SIG-M5 (cell line): ENCODE measurements at regions not wholly inside any gene's neighbourhood (a gene's known extent, or its start where the extent isn't known, plus 50 kb on each side); places are given as distances from the start of the nearest gene placed in this dataset.
A peak's percentile ranks its signal among the peaks of the same experiment; 100 is the strongest.
"Not testable (repeated sequence)": the region's sequence is repeated elsewhere in the genome, so short reads cannot be mapped to it uniquely, and the experiment has no call there.

Source experiments
- DNase-seq: peaks from one replicate; lab custom pipeline; 2025; lab: John Stamatoyannopoulos, UW

DNA sequence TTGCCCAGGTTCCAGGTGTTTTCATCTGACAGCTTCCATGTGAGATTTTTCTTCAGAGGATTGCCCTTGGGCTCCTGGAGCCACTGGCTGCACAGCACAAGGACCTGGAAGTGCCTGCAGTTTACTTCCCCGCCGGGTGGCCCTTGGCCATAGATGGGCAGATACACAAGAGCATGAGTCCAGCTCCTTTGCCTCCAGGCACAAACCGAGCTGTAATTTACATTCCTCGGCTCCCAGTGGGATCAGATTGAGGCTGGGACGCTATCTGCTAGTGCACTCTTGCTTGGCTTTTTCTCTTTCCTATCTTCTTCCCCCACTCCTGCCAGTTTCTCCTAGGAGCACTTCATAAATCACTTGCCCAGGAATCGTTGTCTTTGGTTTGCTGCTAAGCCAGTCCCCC lies 85.4 kb upstream of the RALY start:
- DNase-seq = no peak

DNA sequence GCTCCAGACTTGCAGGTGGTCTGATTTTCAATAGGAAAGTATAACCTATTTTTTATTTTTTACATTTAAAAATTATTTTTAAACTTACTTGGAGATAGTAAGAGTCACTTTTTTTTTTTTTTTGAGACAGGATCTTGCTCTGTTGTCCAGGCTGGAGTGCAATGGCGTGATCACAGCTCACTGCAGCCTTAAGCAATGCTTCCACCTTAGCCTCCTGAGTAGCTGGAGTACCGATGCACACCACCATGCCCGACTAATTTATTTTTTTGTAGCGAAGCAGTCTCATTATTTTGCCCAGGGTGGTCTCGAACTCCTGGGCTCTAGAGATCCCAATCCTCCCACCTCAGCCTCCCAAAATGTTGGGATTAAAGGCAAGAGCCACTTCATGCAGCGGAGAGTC lies 84.8 kb upstream of the RALY start:
- DNase-seq = no peak

DNA sequence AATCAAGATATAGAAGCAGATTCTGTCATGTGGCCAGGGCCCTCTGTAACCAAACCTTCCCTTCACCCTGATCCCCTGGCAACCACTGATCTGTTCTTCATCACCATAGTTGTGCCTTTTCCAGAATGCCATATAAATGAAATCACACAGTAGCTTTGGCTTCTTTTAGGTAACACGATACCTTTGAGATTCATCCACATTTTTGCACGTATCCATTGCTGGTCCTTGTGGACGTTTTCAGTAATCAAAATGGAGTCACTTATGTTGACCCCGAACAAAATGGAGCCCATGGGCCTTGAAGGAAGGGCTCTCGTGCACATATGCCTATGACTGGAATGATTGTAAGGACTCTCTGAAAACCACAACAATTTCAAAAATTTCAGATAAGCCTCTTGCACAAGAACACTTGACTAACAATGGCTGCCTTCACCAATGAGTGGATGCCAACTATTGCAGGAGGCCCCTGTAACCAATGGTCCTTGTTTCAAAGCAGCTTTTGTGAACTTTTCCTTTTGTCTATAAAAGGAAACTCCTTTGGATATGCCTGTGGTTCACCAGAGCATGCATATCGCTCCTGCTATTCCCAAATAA lies 84.3 kb upstream of the RALY start:
- no peak for DNase-seq

DNA sequence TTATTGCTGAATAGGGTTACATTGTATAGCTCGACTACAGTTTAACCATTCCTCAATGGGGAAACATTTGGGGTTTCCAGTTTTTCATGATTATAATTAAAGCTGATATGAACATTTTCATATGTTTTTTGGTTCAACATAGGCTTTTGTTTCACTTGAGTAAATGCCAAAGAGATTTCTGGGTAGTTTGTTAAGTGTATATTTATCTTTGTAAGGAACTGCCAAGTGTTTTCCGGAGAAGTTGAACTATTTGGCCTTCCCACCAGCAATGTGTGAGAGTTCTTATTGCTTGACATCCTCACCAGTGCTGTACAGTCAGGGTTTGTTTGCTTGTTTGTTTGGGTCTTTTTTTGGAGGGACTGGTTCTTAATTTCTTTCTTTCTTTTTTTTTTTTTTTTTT lies 83.7 kb upstream of the RALY start:
- no peak for DNase-seq

DNA sequence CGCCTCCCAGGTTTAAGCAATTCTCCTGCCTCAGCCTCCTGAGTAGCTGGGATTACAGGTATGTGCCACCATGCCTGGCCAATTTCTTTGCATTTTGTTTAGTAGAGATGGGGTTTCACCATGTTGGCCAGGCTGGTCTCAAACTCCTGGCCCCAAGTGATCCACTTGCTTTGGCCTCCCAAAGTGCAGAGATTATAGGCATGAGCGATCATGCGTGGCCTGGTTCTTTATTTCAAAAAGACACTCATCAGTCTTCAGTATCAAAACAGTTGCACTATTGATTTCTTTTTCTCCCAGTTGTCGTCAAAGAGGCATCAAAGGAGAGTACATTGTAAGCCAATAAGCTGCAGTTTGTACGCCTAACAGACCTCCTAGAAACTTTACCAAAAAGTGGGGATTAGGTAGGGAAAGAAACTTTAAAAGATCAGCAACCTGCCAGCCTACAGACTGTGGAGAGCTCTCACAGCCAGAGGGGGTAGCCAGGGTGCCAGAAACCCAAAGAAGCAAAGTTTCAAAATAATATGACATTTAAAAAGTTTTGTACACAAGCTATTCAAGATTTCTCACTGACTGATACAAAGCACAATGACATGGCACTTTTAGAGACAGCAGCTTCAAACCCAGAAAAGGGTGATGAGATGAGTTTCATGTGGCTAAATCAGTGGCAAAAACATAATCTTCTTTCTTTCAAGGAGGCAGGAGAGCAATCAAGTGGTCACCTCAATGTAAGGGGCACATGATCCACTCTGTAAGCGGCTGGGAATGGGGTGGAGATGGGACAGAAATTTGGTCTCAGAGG lies 83.0 kb upstream of the RALY start:
- DNase-seq = no peak

DNA sequence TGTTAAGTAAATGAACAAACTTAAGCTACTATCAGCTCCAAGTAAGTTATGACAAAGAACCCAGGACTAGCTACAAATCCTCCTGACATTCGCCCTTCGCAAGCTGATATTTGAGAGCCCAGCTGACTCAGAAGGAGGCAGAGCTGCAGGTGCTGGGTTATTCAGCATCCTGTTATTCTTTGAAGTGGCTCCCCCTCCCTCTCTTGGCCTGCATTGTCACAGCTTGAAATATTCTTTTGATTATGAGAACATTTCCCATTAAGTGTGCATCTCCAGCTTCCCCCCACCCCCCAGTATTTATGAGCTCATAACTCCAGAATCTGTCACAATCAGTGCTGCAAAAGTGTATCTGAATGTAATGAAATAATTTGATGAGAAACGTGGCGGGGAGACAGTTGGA lies 78.8 kb upstream of the RALY start:
- DNase-seq = no peak

DNA sequence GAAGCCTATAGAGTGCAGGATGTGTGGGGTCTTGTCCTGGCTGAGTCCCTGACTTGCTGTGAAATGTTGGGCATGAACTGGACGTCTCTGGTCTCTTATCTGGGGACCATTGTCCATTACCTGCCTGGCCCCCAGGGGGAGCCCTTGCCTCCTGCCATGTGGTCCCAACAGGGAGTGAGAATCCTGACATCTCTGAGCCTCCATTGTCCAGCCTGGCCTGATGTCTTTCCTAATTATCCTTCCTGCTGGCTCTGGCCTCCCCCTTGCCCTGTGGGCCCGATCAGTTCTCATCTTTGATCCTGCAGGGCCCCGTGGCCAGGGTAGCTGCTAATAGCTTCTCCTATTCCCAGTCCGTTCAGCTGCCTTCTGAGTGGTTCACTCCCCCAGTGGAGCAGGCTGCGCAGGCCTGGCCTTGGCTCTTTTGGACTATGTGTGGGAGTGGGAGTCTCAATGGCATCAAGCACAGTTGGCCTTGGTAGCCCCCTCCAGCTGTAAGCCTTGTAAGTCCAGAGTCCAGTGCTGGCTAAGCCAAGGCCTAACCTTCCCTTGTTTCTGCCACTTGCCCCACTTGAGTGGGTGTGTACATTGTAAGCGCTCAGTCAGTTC lies 77.9 kb upstream of the RALY start:
- no peak for DNase-seq

DNA sequence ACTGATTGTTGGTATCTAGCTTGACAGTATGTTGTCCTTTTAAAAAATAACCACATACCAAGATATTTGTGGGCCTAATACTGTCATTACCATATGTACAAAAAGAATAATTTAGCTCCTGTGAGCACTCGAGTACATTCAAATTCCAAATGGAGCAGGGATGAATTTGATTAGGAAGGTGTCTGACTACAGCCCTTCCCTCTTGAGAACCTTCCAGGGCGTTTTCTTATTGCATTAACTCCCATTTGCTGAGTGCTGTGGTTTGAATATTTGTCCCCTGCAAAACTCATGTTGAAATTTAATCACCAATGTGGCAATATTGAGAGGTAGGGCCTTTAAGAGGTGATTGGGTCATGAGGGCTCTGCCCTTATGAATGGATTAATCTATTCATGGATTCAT lies 76.9 kb upstream of the RALY start:
- no peak for DNase-seq

DNA sequence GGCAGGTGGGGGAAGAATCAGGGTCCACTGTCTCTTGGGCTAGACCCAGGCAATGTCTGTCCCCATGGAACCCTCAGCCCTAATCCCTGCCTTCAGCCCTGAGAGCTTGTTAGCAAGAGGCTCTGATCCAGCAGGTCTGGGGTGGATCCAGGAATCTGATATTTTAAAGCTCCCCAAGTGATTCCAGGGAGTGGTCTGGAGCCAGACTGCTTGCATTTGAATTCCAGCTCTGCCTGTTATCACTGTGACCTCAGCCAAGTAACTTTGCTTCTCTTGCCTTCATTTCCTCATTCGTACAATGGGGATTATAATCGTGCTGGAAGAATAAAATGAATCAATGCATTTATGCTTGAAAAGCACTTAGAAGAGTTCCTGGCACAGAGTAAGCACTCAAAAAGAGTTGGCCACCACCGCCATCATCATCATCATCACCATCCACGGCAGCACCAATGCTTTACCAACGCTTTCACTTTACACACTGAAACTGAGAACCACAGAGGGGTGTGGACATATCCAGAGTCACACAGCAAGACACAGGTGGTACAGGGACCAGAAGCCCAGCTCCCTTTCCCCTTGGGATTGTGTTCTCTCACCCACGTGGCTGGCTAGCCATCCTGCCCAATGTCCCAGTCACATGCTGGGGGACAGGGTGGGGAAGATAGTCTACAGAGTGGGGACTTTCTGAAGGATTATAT lies 75.7 kb upstream of the RALY start:
- no peak for DNase-seq

DNA sequence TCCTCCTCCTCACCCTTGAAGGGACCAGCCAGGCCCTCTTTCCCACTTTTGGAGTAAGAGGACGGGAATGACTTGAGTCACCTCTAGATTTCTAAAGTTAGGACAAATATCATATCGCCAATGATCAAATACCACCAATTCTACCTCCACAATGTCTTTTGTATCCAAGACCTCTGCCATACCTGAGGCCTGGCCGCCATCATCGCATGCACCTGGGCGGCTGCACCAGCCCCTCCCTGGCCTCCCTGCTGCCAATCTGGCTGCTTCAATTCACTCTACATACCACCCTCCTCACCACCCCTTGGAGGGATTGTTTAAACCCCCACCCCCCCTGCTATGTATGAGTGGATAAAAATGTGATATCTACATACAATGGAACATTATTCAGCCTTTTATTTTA lies 75.0 kb upstream of the RALY start:
- DNase-seq = no peak

DNA sequence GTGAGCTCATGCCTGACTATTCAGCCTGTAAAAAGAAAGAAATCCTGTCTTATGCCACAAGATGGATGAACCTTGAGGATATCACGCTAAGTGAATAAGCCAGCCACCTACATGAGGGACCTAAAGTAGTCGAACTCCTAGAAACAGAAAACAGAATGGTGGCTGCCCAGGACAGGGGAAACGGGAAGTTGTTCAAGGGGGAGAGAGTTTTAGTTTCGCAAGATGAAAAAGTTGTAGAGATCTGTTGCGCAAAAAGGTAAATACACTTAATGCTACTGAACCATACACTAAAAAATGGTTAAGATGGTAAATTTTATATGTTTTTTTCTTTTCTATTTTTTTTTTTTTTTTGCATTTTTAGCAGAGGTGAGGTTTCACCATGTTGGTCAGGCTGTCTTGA lies 74.1 kb upstream of the RALY start:
- peak; percentile 69 for DNase-seq

DNA sequence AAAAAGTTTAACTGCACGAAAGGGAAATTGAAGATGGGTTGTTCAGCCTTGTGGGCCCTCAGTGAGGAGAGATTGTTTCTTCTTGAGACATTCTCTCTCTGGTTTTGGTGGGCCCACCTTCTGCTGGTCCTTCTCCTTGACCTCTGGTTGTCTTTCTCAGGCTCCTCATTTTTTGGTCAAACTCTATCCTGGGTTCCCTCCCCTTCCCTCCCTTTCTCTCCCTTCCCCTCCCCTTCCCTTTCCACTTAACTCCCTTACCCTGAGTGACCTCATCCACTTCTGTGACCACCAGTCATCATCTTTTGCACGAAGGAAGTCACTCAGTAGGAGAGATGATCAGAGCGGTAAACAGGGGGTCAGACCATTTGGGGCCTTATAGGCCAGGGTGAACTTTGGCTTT lies 71.5 kb upstream of the RALY start:
- no peak for DNase-seq

DNA sequence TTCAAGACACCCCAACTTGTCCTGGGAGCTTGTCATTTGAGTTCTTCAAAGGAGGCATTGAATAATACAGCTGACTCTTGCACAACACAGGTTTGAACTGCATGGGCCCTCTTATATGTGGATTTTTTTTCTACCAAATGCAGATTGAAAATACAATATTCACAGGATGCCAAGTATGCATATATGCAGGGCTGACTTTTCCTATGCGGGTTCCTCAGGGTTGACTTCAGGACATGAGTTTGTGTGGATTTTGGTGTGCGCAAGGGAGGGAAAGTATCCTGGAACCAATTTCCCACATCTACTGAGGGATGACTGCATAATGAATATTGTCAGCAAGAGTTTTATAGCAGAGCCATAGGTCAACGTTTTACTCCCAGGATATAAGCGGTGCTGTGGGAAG lies 70.0 kb upstream of the RALY start:
- no peak for DNase-seq

DNA sequence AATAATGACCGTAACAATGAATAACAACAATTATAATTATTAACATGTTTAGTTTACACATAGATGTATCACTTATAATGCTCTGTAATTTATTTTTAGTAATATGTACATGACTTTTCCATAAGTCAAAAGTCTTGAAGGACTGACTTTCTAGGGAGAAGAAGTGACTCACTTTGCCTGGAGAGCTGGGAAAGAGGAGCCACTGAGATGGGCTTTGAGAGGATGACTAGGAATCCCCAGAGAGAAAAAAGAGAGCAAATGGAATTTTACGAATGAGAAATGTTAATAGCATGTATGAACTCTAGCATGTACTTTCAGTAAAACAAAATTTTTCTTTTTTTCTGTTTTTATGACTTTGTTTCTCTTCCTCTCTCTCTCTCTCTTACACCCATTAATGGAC lies 67.8 kb upstream of the RALY start:
- DNase-seq = no peak

DNA sequence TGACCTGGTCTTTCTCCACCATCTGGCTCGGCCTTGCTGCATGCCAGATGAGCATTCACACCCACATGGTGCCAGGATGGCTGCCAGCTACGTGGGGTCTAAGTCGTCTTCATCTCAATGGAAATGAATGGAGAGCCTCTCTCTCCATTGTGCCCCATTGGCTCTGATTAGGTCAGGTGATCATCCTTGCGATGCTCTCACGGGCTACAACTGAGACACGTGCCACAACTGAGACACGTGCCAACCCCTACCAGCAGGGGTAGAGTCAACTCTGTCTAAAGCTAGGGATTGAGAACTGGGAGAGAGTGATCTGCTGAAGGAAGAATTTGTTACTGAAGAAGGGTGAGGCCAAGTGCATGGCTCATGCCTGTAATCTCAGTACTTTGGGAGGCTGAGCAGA lies 67.3 kb upstream of the RALY start:
- DNase-seq = no peak

DNA sequence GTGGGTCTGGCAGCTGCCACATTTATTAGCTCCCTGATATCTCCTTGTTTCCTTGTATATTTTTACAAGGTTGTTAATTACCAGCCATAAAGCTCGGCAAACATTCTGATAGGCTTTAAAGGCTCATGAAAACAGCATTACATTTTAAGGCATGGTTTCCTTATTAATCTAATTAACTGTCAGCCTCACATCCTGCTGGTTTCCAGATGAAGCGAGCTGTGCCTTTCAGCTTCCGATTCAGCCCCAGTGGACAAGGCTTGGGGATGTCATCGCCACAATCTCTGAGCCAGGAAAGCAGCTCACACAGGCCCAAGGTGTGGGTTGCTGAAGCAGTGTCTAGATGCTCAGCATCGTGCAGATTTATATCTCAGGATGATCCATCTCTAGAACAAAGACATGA lies 66.0 kb upstream of the RALY start:
- DNase-seq = no peak

DNA sequence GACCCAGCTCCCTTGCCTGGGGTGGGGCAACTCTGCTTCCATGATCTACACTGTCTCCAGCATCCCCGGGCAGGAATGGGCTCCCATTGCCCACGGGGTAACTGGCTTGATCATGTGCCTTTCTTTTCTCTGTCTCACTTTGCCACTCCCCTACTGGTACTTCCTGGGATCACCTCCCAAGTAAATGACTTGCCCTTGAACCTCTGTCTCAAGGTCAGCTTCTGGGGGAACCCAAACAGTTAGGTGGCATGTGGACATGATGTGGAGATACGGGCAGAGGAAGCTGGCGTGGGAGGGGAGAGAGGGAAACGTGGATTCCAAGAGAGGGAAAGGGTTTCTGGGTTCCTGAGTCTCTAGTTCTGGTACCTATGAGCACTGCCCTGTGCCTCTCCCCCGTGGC lies 63.8 kb upstream of the RALY start:
- DNase-seq = no peak

DNA sequence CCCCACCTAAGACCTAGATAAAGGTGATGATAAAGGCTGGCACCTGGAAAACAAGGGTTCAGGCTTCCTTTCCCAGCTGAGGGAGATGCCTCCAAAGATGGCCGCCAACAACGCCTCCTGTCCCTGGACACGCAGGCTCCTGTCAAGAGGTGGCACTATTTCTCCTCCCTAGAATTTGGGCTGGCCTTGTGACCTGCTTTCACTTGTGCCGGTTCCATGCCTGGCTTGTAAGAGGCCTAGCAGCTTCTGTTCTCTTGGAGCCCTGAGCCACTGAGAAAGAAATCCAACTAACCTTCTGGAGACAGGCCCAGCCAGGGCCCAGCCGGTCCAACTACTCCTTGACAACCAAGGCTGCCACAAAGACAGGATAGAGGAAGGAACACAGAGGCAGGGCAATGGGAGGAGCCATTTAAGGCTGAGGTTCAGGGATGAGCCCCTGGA lies 60.2 kb upstream of the RALY start:
- no peak for DNase-seq

DNA sequence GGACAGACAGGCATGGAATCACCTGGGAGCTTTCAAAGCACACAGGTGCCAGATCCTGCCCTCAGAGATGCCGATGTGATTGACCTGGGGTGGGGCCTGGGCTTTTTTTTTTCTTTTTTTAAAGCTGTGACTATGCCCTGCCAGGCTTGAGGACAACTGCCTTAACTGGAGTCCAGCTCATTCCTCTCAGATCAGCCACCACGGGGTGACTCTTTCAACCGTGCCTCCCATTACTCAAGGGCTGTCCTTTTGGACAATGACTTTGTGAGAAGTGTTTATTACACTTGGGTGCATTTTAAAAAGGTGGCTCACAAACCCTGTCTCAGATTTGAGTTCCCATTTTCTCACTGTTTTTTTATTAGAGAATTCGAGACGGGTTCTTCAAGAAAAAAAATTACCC lies 57.1 kb upstream of the RALY start:
- no peak for DNase-seq

DNA sequence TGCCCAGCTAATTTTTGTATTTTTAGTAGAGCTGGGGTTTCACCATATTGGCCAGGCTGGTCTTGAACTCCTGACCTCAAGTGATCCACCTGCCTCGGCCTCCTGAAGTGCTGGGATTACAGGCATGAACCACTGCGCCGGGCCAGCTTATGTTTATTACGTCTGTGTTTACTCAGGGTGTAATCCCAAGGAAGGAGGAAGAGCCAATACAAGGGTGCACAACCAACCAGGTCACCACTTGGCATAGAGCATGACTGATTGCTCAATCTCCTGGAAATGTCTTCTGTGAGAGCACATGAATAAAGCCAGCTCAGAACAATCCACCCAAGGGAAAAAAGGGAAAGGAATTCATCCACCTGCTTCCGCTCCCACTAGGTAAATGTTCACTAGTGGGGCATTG lies 54.7 kb upstream of the RALY start:
- DNase-seq = not testable (repeated sequence)

DNA sequence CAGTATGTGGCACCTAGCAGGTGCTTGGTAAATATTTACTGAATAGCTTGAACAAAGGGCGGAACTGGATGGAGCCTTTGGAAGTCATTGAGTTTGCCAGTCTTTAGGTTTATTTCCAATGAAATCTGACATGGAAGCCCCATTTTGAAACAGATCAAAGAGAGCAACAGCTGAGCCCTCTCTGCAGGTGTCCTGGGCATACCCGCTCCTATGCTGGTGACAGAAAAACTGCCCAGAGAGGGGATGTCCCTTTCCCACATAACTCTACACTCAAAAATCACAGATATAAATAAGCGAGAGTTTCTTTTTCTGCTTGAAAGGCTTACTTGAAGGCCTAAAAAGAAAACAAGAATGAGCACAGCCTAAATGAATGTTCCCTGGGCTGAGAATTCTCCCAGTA lies 53.0 kb upstream of the RALY start:
- no peak for DNase-seq
